ENCODE measurements at regions not wholly inside any gene's neighbourhood (a gene's known extent, or its start where the extent isn't known, plus 50 kb on each side); places are given as distances from the start of the nearest gene placed in this dataset.
"Not testable (repeated sequence)": the region's sequence is repeated elsewhere in the genome, so short reads cannot be mapped to it uniquely, and the experiment has no call there.

- not testable (repeated sequence) for DNase-seq
These were observed 115.1 kb upstream of the OR4E1 start for GRCh38 chr14:21788687-21789086.

DNA sequence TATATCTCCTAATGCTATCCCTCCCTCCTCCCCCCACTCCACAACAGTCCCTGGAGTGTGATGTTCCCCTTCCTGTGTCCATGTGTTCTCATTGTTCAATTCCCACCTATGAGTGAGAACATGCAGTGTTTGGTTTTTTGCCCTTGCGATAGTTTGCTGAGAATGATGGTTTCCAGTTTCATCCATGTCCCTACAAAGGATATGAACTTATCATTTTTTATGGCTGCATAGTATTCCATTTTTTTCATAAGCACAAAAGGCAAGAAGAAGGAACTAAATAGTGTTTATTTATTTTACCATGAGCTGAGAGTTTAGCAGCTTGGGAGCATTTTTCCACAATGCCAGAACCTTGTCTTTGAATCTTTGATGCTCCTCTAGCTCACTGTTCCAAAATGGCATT, 113.6 kb upstream of the OR4E1 start:
- DNase-seq, result not testable (repeated sequence)

DNA sequence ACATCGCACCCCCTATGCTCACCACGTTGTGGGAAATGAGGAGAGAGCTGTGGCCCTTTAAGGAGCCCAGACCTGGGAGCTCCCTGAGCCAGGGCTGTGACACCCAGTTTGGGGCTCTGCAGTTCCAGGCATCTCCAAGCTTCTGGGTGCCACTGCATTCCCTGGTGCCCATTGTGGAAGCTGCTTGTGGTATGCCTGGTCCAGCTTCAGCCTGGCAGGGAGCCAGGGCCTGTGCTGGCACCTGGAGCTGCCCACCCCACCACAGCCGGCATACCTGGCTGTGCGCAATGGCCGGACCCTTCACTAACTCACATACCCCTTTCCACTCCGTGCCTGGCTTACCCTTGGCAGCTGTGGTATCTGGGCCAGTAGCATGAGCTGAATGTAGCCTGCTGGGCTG, 107.9 kb upstream of the OR4E1 start:
- DNase-seq, result no peak

GRCh38 chr14:21780429-21781084, 106.9 kb upstream of the OR4E1 start:
- no peak for DNase-seq

DNA sequence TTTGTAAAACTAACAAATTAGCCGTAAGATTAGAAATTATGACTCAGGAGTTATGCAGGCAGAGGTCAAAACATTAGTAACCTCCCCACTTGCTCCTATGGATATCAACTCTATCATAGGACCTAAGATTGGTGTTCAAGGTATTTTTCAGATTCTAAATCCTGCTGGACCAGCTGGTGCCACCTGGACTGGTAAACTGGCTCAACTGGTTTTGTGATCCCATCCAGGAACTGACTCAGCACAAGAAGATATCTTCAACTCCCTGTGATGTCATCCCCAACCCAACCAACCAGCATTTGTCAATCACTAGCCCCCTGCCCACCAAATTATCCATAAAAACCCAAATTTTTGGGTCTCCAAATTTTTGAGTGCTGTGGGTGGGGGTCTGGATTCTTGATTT, 98.1 kb upstream of the OR4E1 start:
- no peak for DNase-seq

DNA sequence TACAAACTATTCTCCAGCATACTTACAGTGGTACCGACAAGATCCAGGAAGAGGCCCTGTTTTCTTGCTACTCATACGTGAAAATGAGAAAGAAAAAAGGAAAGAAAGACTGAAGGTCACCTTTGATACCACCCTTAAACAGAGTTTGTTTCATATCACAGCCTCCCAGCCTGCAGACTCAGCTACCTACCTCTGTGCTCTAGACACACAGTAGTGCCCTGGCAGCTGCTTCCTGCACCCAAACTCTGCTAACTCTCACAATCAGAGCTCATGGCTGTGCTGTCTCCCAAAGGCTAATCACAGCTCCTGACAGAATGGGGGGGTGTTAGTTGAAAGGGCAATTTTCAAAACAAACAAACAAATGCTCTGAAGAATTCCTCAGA, 95.2 kb upstream of the OR4E1 start:
- no peak for DNase-seq

GRCh38 chr14:21768116-21768874, 94.7 kb upstream of the OR4E1 start:
- no peak for DNase-seq

DNA sequence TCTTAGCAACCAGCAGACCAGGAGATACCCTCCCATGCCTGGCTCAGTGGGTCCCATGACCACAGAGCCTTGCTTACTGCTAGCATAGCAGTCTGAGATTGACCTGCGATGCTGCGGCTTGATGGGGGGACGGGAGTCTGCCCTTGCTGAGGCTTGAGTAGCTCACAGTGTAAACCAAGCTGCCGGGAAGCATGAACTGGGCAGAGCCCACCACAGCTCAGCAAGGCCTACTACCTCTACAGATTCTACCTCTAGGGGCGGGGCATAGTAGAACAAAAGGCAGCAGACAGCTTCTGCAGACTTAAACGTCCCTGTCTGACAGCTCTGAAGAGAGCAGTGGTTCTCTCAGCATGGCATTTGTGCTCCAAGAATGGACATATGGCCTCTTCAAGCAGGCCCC, 86.7 kb upstream of the OR4E1 start:
- not testable (repeated sequence) for DNase-seq

- DNase-seq, result no peak
These were observed 75.8 kb upstream of the OR4E1 start for GRCh38 chr14:21749306-21749868.

GRCh38 chr14:21748869-21749303, 75.3 kb upstream of the OR4E1 start:
- DNase-seq, result no peak

- no peak for DNase-seq
These were observed 62.2 kb upstream of the OR4E1 start for GRCh38 chr14:21735639-21736307.

GRCh38 chr14:21735200-21735599, 61.6 kb upstream of the OR4E1 start:
- no peak for DNase-seq

- peak; percentile 20 for DNase-seq
These were observed 60.9 kb upstream of the OR4E1 start for GRCh38 chr14:21734457-21735074.

- DNase-seq, result no peak
These were observed 56.1 kb upstream of the OR4E1 start for GRCh38 chr14:21729703-21730233.

DNA sequence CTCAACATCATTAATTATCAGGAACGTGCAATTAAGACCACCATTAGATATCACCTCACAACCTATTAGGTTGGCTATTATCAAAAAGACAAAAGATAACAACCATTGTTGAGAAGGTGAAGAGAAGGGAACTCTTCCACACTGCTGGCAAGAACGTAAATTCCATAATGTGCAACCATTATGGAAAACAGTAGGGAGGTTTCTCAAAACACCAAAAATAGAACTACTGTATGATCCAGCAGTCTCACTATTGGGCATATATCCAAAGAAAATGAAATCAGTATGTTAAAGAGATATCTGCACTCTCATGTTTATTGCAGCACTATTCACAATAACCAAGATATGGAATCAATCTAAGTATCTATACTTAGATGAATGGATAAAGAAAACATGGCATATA, 51.6 kb upstream of the OR4E1 start:
- DNase-seq, result no peak

- DNase-seq, result no peak
These were observed 50.7 kb upstream of the OR4E1 start for GRCh38 chr14:21724090-21724973.

- peak; percentile 9 for DNase-seq
These were observed 49.9 kb upstream of the OR4E1 start for GRCh38 chr14:21723431-21724045.

Measured in COR-L47 (cell line).